22Rv1 (cell line): ENCODE measurements at regions not wholly inside any gene's neighbourhood (a gene's known extent, or its start where the extent isn't known, plus 50 kb on each side); places are given as distances from the start of the nearest gene placed in this dataset.

Source experiments
- CTCF ChIP-seq: fragments of 450-650 bp; IDR thresholded peaks from 2 replicates; pipeline ENCODE4 v1.5.1; 2017; ENCODE audit warnings: mild to moderate bottlenecking
- ZFX ChIP-seq: fragments of 450-650 bp; IDR thresholded peaks from 2 replicates; pipeline ENCODE4 v1.6.1; 2017; ENCODE audit warnings: antibody characterized with exemption, borderline replicate concordance

GRCh38 chr15:93358166-93359059 is 269.4 kb upstream of the RGMA start:
- no peak for TF ChIP-seq CTCF
- no peak for TF ChIP-seq ZFX
